ENCODE measurements at regions not wholly inside any gene's neighbourhood (a gene's known extent, or its start where the extent isn't known, plus 50 kb on each side); places are given as distances from the start of the nearest gene placed in this dataset.

DNA sequence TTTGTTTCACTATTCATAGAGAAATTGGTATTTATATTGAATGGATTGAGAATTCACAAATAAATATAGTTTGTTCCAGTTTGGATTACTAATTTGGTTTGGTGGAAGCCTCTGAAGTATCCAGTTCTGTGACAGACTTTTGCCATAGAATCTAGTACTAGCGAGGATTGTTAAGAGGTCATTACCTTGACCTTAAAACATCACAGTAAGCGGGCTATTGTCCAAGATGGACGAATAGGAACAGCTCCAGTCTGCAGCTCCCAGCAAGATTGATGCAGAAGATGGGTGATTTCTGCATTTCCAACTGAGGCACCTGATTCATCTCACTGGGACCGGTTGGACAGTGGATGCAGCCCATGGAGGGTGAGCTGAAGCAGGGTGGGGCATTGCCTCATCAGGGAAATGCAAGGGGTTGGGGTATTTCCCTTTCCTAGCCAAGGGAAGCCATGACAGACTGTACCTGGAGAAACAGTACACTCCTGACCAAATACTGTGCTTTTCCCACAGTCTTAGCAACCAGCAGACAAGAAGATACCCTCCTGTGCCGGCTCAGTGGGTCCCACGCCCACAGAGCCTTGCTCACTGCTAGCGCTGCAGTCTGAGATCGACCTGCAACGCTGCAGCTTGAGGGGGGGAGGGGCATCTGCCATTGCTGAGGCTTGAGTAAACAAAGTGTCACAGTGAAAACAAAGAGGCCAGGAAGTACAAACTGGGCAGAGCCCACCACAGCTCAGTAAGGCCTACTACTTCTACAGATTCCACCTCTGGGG lies 66.4 kb upstream of the NEDD9 start:
- Histone ChIP-seq H3K9me2 (ENCODE audit: low read depth, low read length) (no peaks in the 10 kb centered on the region), H3K36me3 (ENCODE audit: insufficient read depth, low read length) (peaks cover 17% of the 10 kb centered on the region), H3K4me2 (ENCODE audit: low read length) (no peak overlapping the region), H3F3A (ENCODE audit: insufficient read depth, low read length) (no peaks in the 10 kb centered on the region), H3K79me2 (ENCODE audit: insufficient read depth, low read length) (no peaks in the 10 kb centered on the region), H3K4me3 (ENCODE audit: low read depth, low read length, poor library complexity, severe bottlenecking) (no peak overlapping the region), H3K27me3 (ENCODE audit: insufficient read depth, low read length) (no peaks in the 10 kb centered on the region), H3K27ac (ENCODE audit: low read depth, low read length, poor library complexity, severe bottlenecking) (no peak overlapping the region), H3K9me3 (ENCODE audit: low read length) (no peaks in the 10 kb centered on the region), H2AFZ (ENCODE audit: low read length) (no peak overlapping the region), H3K4me1 (ENCODE audit: insufficient read depth, low read length, severe bottlenecking) (peaks cover 3% of the 10 kb centered on the region), H3K9ac (ENCODE audit: low read length) (no peak overlapping the region), H4K20me1 (ENCODE audit: insufficient read depth, low read length) (no peaks in the 10 kb centered on the region)
- TF ChIP-seq EZH2 (IDR thresholded peaks at IDR 0.05; ENCODE audit: borderline replicate concordance, low read length): no peak
- TF ChIP-seq, protein P1, sequence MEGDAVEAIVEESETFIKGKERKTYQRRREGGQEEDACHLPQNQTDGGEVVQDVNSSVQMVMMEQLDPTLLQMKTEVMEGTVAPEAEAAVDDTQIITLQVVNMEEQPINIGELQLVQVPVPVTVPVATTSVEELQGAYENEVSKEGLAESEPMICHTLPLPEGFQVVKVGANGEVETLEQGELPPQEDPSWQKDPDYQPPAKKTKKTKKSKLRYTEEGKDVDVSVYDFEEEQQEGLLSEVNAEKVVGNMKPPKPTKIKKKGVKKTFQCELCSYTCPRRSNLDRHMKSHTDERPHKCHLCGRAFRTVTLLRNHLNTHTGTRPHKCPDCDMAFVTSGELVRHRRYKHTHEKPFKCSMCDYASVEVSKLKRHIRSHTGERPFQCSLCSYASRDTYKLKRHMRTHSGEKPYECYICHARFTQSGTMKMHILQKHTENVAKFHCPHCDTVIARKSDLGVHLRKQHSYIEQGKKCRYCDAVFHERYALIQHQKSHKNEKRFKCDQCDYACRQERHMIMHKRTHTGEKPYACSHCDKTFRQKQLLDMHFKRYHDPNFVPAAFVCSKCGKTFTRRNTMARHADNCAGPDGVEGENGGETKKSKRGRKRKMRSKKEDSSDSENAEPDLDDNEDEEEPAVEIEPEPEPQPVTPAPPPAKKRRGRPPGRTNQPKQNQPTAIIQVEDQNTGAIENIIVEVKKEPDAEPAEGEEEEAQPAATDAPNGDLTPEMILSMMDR (IDR thresholded peaks at IDR 0.05; ENCODE audit: low read length): no peak

DNA sequence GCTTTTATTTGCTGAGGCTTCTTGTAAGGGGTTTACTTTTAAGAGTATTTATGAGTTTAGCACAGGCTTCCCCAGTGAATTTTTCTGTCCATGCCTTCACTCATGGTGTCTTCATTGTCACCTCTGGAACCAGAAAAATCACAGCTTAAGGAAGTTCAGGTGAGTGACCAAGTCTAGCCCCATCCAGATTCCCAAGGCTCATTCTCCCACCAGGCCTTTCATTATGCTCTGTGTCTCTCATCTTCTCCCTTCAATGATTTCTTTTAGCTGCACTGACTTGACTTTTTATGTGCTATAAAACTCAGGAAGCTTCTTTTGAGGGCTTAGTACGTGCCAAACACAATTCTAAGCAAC lies 64.9 kb upstream of the NEDD9 start:
- Histone ChIP-seq H3K4me3 (ENCODE audit: low read depth, low read length, poor library complexity, severe bottlenecking) (no peak overlapping the region), H3K9me3 (ENCODE audit: low read length) (no peaks in the 10 kb centered on the region), H3K79me2 (ENCODE audit: insufficient read depth, low read length) (no peaks in the 10 kb centered on the region), H3K9ac (ENCODE audit: low read length) (no peak overlapping the region), H3F3A (ENCODE audit: insufficient read depth, low read length) (no peaks in the 10 kb centered on the region), H3K4me1 (ENCODE audit: insufficient read depth, low read length, severe bottlenecking) (peaks cover 3% of the 10 kb centered on the region), H3K27me3 (ENCODE audit: insufficient read depth, low read length) (no peaks in the 10 kb centered on the region), H3K36me3 (ENCODE audit: insufficient read depth, low read length) (peaks cover 17% of the 10 kb centered on the region), H3K27ac (ENCODE audit: low read depth, low read length, poor library complexity, severe bottlenecking) (no peak overlapping the region), H3K9me2 (ENCODE audit: low read depth, low read length) (no peaks in the 10 kb centered on the region), H3K4me2 (ENCODE audit: low read length) (no peak overlapping the region), H2AFZ (ENCODE audit: low read length) (no peak overlapping the region), H4K20me1 (ENCODE audit: insufficient read depth, low read length) (no peaks in the 10 kb centered on the region)
- TF ChIP-seq EZH2 (IDR thresholded peaks at IDR 0.05; ENCODE audit: borderline replicate concordance, low read length): no peak
- TF ChIP-seq, protein P1 (IDR thresholded peaks at IDR 0.05; ENCODE audit: low read length): no peak

DNA sequence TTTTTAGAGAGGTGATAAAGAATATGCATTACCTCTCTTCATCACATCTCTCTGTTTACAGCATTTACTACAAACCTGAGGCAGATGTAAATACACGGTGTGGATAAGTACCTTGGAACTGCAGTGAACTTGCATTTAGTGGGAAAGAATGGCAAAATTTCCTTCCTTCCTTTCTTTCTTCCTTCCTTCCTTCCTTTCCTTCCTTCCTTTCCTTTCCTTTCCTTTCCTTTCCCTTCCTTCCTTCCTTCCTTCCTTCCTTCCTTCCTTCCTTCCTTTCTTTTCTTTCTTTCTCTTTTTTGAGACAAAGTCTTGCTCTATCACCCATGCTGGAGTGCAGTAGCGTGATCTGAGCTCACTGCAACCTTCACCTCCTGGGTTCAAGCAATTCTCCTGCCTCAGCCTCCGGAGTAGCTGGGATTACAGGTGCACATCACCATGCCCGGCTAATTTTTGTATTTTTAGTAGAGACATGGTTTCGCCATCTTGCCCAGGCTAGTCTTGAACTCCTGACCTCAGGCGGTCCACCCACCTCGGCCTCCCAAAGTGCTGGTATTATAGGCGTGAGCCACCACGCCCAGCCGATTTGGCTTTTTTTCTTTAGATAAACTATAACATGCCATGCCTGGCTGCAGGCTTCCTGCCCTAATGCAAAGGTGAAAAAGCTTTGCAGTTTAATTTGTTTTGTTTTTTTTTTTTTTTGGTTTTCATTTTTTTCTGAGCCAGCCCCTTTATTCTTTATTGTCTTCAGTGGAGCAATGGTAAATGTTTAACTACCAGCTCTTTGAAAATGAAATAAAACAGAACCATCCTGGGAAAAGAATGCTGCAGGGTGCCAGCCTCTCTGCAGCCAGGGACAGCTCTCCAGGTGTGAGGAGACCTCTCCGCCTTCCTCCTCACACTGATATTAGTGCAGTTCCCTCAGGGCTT lies 64.2 kb upstream of the NEDD9 start:
- TF ChIP-seq EZH2 (IDR thresholded peaks at IDR 0.05; ENCODE audit: borderline replicate concordance, low read length): no peak
- TF ChIP-seq, protein P1 (IDR thresholded peaks at IDR 0.05; ENCODE audit: low read length): no peak
- Histone ChIP-seq H3K9me2 (ENCODE audit: low read depth, low read length) (no peaks in the 10 kb centered on the region), H3K9me3 (ENCODE audit: low read length) (no peaks in the 10 kb centered on the region), H3K4me1 (ENCODE audit: insufficient read depth, low read length, severe bottlenecking) (peaks cover 3% of the 10 kb centered on the region), H3K9ac (ENCODE audit: low read length) (no peak overlapping the region), H3K4me2 (ENCODE audit: low read length) (no peak overlapping the region), H3K4me3 (ENCODE audit: low read depth, low read length, poor library complexity, severe bottlenecking) (no peak overlapping the region), H3K36me3 (ENCODE audit: insufficient read depth, low read length) (peaks cover 17% of the 10 kb centered on the region), H3K79me2 (ENCODE audit: insufficient read depth, low read length) (no peaks in the 10 kb centered on the region), H2AFZ (ENCODE audit: low read length) (no peak overlapping the region), H3K27ac (ENCODE audit: low read depth, low read length, poor library complexity, severe bottlenecking) (no peak overlapping the region), H4K20me1 (ENCODE audit: insufficient read depth, low read length) (no peaks in the 10 kb centered on the region), H3F3A (ENCODE audit: insufficient read depth, low read length) (no peaks in the 10 kb centered on the region), H3K27me3 (ENCODE audit: insufficient read depth, low read length) (no peaks in the 10 kb centered on the region)
